Epithelial cell of esophagus (primary cell): ENCODE measurements at regions not wholly inside any gene's neighbourhood (a gene's known extent, or its start where the extent isn't known, plus 50 kb on each side); places are given as distances from the start of the nearest gene placed in this dataset.

Experiments
- DNase-seq: peaks from one replicate; pipeline ENCODE4 v3.0.0; 2010; ENCODE audit warnings: low read depth
- H3K4me3 ChIP-seq: 2 replicates; pipeline ENCODE4 v1.5.1; 2011; ENCODE audit warnings: mild to moderate bottlenecking, low read length, control low read depth
- CTCF ChIP-seq: IDR thresholded peaks from 2 replicates; pipeline ENCODE4 v1.5.1; 2011; ENCODE audit warnings: low read depth, mild to moderate bottlenecking, low read length, control low read depth, inconsistent platforms; ENCODE audit not compliant: insufficient read depth; ENCODE audit errors: missing control alignments

GRCh38 chr4:83781434-83781833 lies 245.5 kb downstream of the GPAT3 start:
- H3K4me3 ChIP-seq = no peak overlapping the region
- no peak for DNase-seq
- no peak for TF ChIP-seq CTCF

- H3K4me3 ChIP-seq = no peak overlapping the region
- DNase-seq = peak; percentile 54
Measured at GRCh38 chr4:83780053-83780733, 244.3 kb downstream of the GPAT3 start.

GRCh38 chr4:83779103-83780052 lies 243.5 kb downstream of the GPAT3 start:
- TF ChIP-seq CTCF = no peak
- no peak for DNase-seq
- no peak overlapping the region for H3K4me3 ChIP-seq

More at GRCh38 chr4:83780053-83780733, 244.3 kb downstream of the GPAT3 start:
- peak; percentile 21 for TF ChIP-seq CTCF

GRCh38 chr4:83772685-83773084 lies 236.8 kb downstream of the GPAT3 start:
- H3K4me3 ChIP-seq = no peak overlapping the region
- no peak for DNase-seq
- no peak for TF ChIP-seq CTCF

- no peak overlapping the region for H3K4me3 ChIP-seq
- peak; percentile 66 for DNase-seq
- TF ChIP-seq CTCF = peak; percentile 91
Measured at GRCh38 chr4:83771113-83771705, 235.3 kb downstream of the GPAT3 start.

- TF ChIP-seq CTCF = no peak
- no peak overlapping the region for H3K4me3 ChIP-seq
- no peak for DNase-seq
Measured at GRCh38 chr4:83768146-83768545, 232.2 kb downstream of the GPAT3 start.
